Stimulated activated CD4-positive, alpha-beta T cell treated with anti-CD3 and anti-CD28 coated beads, TNF-alpha, amount 100 ng/mL, for 48 hours (primary cell): ENCODE measurements at regions not wholly inside any gene's neighbourhood (a gene's known extent, or its start where the extent isn't known, plus 50 kb on each side); places are given as distances from the start of the nearest gene placed in this dataset.

Source experiments
- DNase-seq, 3 donors: peaks; one replicate each; pipeline ENCODE4 v3.0.0-alpha.2; 2020; ENCODE audit warnings: low read depth in 3 of 3

DNA sequence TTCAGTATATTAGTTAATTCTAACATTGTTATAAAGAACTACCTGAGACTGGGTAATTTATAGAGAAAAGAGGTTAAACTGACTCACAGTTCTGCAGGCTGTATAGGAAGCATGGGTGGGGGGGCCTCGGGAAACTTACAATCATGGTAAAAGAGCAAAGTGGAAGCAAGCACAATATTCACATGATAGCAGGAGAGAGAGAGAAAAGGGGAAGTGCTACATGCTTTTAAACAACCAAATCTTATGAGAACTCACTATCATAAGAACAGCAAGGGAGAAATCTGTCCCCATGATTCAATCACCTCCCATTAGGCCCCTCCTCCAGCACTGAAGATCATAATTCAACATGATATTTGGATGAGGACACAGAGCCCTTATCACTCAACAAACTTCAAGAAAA lies 324.9 kb downstream of the ZNF608 start:
- DNase-seq, result no peak

GRCh38 chr5:124420952-124421351 lies 325.5 kb downstream of the ZNF608 start:
- no peak for DNase-seq

- DNase-seq, result no peak
Measured at GRCh38 chr5:124419531-124419930, 326.9 kb downstream of the ZNF608 start.

DNA sequence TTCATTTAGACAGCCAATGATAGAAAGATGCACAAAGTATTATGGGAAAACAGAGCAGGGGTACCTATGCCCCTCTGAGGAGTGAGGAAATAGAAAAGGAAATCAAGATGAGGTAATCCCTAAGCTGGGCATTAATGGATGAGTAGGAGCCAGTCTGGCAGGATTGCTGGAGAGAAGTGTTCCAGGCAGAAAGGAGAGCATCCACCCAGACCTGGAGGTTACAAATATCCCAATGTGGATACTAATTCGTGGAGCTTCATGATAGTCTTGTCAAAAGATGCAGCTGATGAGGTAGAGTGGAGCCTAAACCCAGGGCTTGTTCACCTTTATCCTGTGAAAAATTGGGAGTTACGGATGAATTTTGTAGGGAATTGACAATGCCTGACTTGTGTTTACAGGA lies 328.0 kb downstream of the ZNF608 start:
- no peak for DNase-seq

DNA sequence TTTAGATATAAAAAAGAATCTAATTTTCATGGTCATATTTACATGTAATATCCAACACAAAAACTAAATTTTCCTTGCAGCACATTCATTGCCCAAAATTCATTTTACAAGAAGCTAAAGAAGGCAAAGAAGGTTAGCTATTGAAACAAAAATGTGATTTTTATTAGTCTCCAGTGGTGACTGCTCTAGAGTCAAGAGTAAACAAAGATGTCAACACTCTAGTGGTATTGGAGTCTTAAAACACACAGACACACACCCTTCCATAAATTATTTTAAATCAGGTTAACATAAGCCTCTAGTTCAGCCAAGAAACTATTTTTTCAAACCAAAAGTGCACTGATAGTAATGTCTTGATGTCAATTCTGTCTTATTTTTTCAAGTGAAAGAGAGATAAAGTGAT lies 329.2 kb downstream of the ZNF608 start:
- no peak for DNase-seq

GRCh38 chr5:124416627-124417026 lies 329.8 kb downstream of the ZNF608 start:
- DNase-seq, result no peak

- no peak for DNase-seq
Measured at GRCh38 chr5:124414973-124415372, 331.5 kb downstream of the ZNF608 start.

- no peak for DNase-seq
Measured at GRCh38 chr5:124410539-124411488, 335.6 kb downstream of the ZNF608 start.

GRCh38 chr5:124408738-124409453 lies 337.5 kb downstream of the ZNF608 start:
- DNase-seq, result no peak

DNA sequence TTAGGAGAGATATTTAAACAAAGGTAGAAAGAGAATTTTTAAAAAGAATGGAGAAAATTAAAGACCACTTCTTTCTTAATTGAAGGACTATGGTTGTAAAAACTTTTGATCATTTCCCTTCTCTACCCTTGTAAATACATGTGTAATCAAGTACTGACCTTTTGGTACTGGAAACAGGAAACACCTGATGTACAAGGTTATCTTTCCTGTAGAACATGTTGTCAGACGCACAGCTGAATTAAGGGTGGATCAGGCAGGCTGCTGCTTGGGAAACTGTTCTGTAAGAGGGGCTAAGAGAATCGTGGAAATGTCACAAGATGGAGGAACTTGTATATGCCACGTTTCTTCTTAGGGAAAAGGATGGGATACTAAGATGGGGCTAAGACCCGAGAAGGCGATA lies 341.6 kb downstream of the ZNF608 start:
- DNase-seq, result no peak

GRCh38 chr5:124403281-124403680 lies 343.2 kb downstream of the ZNF608 start:
- no peak for DNase-seq

GRCh38 chr5:124402144-124402581 lies 344.3 kb downstream of the ZNF608 start:
- no peak for DNase-seq

DNA sequence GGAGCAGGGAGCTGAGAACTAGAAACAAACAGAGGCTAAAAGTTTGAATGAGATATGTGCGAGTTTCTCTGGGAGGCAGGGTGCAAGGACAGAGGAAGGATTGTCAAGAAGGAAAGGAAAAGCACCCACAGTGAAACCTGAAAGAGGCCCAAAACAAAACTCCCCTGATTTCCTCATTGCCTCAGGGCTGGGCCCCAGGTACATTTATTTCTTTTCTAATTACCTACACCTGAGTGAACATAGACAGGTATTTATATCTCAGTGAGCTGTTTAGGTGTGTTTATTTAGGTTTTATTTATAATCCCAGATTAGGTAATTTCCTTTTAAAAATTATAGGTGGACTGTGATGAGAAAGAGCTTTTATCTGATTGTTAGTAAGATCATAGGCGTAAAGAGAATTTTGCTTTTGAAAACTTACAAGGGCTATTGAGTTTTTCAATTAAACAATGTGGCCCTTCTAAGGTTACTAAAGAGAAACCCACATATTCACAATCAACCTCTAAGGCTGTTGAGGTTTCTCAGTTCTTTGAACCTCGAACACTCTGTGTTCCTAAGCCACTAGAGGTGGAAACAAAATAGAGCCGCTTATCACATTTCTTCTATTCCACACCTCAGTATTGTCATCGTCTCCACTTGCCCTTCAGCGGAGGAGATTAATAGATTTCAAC lies 344.8 kb downstream of the ZNF608 start:
- no peak for DNase-seq

DNA sequence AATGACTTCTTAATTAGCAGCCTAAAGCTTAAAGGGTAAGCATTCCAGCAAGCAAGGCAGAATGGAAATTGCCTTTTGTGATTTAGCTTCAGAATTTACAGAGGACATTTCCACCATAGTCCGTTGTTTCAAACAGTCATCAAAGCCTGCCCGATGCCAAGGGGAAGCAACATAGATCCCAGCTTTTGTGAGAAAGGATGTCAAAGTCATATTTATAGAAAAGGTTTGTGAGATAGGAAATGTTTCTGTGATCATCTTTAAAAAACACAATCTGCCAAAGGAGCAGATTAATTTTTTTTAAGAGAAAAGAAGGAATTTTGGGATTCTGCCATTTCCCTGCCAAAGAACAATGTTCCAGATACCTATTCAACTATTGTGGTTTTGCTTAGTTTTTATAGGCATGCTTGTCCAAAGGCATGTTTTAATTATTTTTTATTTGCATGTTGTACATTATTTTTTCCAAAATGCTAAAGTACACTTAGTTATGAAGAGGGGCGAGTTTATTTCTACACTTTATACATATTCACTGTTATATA lies 346.9 kb downstream of the ZNF608 start:
- DNase-seq, result no peak

DNA sequence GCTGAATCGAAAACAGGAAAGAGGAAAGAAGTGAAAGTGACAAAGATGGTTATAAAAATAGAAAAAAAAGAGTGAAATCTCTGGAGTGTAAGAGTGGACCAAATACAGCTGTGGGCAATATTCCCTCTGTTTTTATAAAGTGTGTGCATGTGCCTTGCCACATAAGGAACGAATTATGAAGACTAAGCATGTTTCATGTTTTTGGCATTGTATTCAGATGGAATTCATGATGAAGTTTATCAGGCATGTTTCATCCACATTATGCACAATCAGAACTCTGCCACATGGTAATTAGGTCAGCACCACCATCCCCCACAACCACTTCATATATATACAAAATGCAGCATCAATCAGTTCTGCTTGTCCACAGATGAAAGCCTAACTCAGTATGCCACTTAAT lies 348.0 kb downstream of the ZNF608 start:
- no peak for DNase-seq

GRCh38 chr5:124397317-124397716 lies 349.1 kb downstream of the ZNF608 start:
- no peak for DNase-seq

DNA sequence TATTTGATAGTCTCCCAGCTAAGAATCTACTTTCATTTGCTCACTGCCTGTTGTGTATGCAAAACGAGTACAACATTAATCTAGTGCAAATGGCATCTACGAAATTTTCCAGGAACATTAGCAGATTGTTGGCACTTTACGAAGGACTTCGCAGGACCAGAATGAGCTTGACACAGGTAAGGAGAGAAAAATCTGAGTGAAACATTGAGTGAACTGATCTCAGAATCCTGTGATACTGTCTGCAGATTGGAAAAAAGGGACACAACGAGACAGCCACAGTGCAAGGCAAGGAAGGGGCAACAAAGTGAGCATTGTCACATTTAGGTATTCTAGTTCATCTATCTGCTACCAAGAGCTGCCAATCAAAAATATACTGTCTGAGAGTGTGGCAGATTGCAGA lies 350.5 kb downstream of the ZNF608 start:
- DNase-seq, result no peak

GRCh38 chr5:124395287-124395686 lies 351.2 kb downstream of the ZNF608 start:
- DNase-seq, result no peak

DNA sequence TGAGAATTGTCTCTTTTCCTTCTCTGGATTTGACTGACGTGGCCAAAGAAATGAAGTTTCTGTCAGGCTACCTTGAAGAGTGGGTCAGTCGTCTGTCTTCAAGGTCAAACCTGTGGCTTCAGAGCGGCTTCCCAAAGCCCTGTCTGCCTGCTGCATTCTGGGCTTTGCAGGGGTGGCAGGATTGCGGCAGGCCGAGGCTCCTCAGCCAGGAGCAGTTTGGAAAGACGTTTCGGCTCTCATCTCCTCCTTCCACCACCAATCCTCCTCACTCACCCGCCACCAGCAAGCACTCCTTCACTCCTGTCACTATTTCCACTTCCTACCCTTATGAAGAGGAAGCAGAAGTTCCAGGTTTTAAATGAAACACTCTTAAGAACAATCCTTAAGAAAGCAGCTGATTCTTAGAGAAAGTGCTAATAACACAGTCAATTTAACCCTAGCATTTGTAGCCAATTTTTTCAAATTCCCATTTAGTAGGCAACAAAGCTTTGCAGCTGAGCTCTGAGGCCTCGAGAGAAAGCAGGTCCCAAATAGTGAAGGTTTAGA lies 351.7 kb downstream of the ZNF608 start:
- DNase-seq, result no peak

- no peak for DNase-seq
Measured at GRCh38 chr5:124393584-124394379, 352.7 kb downstream of the ZNF608 start.

GRCh38 chr5:124383693-124384092 lies 362.7 kb downstream of the ZNF608 start:
- no peak for DNase-seq
